DMS 273 (cell line): ENCODE measurements at regions not wholly inside any gene's neighbourhood (a gene's known extent, or its start where the extent isn't known, plus 50 kb on each side); places are given as distances from the start of the nearest gene placed in this dataset.
"Not testable (repeated sequence)": the region's sequence is repeated elsewhere in the genome, so short reads cannot be mapped to it uniquely, and the experiment has no call there.

Source experiments
- DNase-seq: peaks from one replicate; lab custom pipeline; 2025; ENCODE audit not compliant: unreplicated experiment; lab: John Stamatoyannopoulos, UW

DNA sequence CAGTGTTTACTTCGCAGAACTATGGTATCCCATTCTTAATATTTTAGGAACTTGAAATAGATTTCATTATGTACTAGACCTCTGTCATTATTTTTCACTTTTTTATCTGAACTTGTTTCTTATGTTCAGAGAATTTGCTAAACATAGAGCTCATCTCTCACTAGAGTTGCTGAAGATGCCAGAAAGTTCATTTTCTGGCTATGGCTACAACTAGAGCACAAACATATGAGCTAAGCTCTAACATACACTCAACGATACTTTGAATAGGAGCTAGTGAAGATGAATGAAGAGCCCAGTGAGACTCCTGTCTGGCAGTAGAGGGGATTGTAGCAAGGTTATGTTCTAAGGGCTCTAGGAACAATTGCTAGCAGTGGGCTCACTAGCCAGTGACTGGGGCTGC, 582.2 kb downstream of the KIF4B start:
- peak; percentile 40 for DNase-seq

DNA sequence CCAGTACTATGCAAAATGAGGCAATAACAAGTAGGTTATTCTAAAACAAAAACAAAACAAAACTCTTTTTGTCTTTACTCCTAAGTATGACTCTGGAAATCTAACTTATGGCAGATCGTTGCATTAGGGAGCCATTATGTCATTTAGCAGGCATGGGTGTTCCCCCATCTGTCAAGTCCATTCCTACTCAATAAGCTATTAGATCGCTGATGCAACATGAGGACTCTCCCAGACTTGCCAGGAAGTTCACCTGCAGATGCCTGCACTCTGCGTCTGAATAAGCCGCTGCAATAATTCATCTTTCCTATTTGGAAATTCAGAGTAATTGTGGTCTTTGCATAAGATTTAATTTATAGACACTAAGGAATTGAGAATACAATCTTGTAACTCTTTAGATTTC, 585.0 kb downstream of the KIF4B start:
- peak; percentile 80 for DNase-seq

DNA sequence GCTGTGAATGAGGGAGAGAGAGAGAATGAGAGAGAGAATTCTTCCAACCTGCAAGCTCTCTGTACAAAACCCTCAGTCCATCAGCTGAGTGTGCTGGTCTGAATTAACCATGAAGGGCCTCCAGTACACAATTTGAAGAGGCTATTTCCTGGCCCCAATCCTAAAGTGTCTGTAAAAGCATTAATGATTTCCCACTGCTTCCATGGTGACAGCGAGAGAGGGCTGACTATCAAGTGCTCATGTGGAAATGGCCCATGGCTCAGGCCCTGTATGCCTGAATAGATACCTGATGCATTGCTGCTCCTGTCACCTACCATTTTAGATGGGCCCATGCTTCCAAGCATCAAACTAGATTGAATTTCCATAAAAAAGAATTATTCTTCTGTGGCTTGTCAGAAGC, 592.4 kb downstream of the KIF4B start:
- DNase-seq, result peak; percentile 32

DNA sequence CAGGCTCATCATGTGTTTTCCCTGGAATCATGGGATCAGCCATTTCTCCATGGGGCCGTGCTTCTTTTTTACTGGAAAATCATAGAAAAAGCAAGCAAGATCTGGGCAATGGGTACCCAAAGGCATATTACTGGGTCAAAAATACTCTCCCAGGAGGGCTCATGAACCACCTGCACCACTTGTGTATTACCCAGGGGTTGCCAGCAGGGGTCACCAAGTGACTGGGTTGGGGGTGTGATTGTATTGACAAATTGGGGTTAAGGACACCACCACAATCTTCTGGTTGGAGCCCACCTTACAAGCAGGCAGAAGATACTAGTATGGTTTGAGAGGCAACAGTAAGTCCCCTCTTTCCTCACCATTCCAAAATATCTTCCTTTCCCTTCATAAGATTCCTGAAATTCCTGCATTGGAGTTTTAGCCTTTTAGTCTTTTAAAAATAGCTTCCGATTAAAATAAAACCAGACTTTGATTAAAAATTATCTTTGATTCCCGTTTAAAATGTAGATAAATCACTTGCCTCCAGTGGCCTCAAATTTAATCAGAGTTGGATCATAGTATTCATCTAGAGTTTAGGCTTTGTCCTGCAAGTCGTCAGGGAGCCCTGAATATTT, 603.3 kb downstream of the KIF4B start:
- DNase-seq, result peak; percentile 81

DNA sequence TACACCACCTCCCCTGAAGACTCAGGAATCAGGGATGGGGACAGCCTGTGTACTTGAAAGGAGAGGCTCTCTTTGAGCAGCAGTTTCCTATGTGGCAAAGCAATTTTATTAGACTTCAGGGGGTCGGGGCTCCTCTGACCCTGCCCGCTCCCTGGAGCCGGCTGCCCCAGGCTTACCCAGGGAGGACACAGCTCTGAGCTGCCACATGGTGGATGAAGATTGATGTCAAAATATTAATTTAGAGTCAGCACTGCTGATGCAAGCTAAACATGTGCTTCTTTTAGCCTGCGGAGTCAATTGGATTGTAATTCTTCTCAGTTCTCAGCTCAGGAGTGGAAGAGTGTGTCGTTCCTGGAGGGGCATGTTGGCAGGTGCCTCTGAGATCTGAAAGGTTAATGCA, 606.1 kb downstream of the KIF4B start:
- no peak for DNase-seq

DNA sequence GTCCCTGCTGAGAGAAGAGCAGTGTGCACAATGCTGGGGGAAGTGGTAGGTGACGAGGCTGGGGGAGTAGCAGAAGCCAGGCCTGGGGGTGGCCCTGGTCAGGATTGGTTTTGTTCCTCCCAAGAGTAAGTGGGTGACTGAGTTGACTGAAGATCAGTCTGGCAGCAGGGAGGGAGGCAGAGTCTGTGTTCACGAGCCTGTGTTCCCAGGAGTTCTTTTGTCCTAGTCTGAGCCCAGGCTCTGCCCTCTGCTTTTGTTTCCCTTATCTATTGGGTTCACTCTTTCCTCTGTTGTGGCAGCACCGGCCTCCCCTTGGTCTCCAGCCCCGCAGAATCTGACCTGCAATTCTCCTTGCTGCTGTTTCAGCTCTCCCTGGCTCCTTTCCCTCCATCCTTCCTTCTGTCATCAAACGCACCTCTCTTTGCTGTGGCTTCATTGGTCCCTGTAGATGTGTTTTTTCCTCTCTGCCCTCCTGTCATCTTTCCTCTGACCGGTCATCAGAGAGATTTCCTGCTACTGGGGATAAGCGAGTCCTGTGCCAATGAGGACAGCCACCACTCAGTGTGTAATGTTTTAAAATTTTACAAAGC, 607.4 kb downstream of the KIF4B start:
- DNase-seq, result no peak

DNA sequence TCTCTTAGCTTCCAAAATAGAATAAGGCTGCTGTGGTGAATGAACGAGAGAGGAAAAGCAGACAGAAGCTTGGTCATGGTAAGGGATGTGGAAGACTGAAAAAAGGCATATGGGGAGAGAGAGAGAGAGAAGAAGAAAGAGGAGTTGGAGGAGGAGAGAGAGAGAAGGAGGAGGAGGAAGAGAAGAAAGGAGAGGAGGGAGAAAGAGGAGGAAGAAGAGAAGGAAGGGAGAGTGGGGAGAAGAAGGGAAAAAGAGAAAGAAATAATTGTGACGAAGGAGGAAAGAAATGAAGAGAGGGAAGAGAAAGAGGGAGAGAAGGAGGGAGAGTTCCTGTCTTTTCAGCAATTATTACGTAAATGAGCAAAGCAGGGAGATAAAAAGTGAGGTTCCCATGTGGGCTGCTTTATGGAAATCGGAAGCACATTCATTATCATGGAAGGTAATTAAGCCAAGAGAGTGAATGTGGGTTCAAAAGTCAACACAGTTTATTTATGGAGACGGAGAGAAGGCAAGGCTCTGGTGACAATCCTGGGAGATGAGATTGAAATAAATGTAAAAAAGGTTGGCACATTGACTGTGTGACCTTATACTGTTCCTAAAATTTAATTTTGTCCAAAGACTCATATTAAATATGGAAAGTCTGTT, 611.2 kb downstream of the KIF4B start:
- no peak for DNase-seq

DNA sequence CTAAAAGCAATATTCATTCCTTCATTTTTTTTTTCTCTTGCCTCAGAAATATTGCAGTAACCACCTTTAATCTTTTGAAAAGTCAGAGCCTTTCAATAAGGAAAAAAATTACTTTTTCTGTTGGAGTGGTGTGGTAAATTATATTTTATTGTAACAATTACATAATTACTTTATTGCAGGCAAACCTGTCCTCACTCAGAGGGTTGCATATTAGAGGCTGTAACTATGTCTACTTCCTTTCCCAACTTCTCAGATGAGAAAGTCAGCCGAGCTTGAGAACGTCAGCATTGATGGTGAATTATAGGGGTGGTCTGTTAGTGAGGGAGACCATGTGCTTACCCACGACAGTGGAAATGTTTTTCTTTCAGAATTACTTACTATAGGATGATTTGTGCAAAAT, 611.8 kb downstream of the KIF4B start:
- DNase-seq, result no peak

DNA sequence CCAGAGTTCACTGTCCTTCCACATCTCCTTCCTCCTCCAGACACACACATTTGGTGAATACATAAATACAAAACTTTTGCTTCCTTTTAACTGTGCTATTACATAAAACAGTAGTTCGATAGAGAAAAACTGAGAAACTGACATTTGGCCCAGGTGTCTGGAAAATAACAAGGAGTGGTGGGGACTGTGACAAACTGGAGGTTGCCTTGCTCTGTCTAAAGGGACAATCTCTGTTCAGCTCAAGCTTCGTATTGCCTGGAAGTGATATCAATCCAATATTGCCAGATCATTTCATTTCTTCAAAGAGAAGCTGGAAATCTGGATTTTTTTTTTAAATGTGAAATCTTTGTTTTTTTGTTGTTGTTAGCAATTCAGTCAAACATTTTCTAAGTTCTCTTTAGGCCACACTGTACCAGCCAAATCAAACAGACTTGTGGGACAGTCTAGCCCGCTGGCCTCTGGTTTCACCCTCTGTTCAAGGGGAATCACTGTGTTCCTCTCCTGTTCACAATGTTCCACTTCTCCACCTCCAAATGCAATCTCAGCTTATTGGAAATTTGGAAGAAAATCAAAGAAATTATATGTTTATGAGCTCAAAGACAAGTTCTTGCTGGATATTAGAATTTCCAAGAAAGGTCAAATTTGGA, 612.5 kb downstream of the KIF4B start:
- DNase-seq, result no peak

DNA sequence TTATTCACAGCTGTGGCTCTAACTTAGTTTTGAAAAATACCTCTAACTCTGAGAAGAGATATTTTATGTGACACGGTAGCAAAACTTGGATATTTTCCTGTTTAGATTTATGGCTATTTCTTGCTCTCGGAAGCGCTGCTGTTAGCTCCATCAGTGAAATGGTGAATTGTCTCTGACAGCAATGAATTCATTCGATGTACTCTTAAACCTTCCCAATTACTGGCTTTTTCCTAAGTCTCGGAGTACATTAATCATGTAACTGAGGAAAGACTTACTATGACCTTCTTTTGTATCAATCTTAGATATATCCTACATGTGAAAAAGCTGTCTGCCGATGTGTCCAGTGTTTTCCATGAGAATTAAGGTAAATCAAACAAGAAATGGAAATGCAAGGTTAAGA, 613.0 kb downstream of the KIF4B start:
- no peak for DNase-seq

DNA sequence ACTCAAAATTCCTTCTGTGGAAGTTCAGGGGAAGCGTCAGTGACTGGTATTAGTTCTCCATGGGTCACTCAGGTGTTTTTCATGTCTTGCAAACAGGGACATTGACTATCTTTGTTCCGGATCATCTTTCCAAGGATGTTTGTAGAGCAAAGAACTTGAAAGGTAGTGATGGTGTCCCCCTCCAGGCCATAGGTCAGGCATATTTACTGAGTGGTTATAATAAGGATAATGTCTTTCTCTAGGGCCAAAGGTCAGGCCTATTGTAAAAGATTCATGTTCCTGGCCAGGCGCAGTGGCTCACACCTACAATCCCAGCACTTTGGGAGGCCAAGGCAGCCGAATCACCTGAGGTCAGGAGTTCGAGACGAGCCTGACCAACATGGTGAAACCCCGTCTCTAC, 614.8 kb downstream of the KIF4B start:
- DNase-seq, result no peak

DNA sequence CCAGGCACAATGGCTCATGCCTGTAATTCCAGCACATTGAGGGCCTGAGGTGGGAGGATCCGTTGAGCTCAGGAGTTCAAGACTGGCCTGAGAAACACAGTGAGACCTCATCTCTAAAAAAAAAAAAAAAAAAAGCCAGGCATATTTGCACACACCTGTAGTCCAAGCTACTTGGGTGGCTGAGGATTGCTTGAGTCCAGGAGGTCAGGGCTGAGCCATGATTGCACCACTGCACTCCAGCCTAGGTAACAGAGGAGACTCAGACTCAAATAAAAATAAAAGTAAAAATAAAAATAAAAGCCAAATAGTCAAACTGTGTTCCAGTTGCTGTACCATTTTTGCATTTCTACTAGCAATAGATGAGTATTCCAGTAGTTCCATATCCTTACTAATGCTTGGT, 616.0 kb downstream of the KIF4B start:
- DNase-seq, result no peak

DNA sequence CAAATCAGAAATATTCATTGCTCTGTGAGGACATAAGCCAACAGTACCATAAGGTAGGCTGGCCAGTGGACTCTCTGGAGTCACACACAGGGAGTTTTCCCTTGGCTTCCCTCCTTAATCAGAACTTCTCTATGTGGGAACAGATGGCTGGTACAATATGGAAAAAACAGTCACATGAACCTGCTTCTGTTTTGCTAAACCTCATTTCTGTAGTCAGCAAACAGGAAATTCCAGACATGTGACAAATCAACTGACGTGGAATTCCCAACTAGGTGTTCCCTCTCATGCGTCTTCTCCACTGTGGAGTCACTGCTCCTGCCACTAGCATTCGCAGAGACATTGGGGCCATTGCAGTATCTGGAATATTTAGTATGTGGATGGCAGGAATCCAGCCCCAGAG, 617.6 kb downstream of the KIF4B start:
- peak; percentile 86 for DNase-seq

DNA sequence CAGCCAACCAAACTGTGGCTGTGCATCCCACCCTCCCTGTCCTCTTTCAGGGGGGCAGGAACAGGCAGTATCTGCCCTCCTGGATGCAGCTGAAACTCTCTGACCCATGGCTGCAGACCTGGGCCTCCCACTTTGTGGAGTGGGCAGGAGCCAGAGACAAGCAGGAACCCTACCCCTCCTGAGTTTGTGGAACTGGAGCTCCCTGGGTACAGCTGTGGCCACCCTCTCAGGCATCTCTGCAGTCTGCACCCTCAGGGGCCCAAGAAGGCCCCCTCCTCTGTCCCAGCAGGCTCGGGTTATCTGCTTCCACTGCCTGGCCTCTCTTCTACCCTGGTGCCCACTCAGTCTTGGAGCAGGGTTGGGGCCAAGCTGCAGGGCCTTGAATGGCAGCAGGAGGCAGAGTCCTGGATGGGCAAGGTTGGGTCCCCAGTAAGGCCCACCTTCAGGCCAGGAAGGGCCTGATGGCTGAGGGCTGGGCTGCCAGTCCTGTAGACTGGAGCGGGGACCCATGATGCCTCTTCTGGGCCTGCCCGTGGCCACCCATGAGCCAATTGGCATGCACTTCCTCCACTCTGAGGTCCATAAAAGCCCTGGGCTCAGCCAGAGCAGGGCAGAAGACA, 619.9 kb downstream of the KIF4B start:
- no peak for DNase-seq

DNA sequence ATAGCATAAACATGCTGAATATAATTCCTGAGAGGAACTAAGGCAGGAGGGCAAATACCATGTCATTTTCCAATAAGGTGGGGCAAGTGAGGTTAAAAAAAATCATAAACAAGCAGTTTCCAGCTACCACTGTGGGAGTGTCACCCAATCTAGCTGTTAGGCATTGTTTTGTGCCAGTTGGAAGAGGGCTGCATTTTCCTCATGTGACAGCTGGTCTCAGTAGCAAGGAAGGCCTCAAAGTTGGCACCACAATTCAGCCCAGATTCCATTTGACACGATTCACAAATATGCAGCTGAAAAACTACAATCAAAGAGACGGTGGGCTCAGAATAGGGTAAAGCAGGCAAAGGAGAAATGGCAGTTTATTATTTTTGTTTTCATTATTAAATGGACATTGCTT, 636.1 kb downstream of the KIF4B start:
- DNase-seq, result peak; percentile 48

DNA sequence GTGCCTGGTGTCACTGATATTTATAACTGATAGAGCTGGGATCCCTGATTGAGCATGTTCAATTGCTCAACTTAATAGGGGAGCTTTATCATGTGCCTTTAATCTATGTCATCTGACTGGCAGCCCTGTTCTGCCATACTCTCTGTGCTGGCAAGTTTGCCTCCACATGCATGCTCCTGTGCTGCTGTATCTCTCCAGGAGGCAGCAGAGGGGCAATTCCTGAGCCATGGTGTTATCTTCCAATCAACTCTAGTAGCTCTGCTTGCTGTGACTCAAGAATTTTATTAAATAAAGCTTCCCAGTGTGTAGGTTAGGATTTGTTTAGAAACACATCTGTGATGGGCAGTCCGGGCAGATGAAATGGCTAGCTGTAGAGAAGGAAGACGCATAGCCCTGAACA, 642.0 kb downstream of the KIF4B start:
- DNase-seq, result no peak

DNA sequence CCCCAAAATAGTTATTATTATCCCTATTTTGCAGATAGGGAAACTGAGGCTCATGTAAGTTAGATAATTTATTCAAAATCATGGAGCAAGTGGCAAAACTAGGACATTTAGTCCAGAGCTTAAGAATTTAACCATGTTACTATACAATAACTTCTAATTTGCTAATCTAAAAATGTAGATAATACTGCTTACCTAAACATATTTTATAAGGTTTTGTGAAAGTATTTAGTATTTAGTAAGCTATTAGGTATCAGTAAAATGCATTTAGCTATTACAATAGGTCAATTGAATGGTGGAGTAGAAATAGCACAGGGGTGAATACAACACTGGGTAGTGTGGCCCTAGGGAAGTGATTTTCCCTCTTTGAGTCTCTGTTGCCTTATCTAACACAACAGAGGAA, 648.3 kb downstream of the KIF4B start:
- DNase-seq, result no peak

DNA sequence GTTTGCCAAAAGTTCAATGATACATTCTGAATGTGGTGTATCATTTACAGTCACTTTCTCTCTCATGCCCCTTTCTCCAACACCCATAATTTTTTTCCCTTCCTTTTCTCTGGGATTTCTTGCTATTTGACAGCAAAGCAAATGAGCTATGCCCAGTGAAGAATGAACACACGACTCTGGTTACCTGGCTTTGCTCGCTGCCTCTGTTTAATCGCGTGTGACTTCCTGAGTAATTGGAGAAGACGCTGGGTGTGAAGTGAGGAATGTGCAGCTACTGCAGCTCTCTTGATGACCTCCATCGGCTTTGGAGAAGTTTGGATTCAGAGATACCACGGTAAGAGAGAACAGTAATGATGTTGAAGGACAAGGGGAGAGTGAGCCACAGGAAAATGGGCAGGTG, 651.8 kb downstream of the KIF4B start:
- DNase-seq, result no peak

DNA sequence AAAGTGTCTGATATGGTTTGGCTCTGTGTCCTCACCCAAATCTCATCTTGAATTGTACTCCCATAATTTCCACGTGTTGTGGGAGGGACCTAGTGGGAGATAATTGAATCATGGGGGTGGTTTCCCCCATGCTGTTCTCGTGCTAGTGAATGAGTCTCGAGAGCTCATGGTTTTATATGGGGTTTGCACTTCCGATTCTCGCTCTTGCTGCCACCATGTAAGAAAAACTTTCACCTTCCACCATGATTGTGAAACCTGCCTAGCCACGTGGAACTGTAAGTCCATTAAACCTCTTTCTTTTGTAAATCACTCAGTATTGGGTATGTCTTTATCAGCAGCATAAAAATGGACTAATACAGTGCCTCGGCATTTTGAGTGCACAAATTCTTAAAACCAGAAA, 655.0 kb upstream of the SGCD start:
- DNase-seq, result not testable (repeated sequence)

DNA sequence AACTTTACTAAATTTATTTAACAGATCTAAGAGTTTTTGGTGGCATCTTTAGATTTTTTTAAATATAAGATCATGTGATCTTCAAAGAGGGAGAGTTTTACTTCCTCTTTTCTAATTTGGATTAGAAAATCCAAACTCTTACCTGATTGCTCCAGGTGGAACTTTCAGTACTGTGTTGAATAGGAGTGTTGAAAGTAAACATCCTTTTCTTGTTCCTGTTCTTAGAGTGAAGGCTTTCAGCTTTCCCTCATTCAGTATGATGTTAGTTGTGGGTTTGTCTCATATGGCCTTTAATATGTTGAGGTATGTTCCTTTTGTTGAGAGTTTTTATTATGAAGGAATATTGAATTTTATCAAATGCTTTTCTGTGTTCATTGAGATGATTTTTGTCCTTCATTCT, 650.0 kb upstream of the SGCD start:
- DNase-seq, result no peak

DNA sequence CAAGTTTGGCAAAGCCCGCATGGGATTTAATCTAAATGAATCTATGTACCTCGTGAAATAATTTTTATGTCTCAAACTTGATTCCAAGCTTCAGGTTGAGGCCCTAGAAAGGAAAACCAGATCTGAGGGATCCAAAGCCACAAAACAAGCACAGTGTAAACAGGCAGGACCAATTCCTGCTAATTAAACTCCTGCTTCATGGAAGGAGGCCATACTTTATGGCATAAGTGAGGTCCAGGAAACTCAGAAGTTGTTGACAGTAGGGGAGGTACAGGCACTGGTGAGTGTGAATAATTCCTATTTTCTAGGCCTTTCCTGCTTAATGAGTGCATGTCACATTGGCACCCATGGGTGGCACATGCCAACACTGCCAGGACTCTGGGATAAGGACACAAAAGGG, 648.6 kb upstream of the SGCD start:
- no peak for DNase-seq

DNA sequence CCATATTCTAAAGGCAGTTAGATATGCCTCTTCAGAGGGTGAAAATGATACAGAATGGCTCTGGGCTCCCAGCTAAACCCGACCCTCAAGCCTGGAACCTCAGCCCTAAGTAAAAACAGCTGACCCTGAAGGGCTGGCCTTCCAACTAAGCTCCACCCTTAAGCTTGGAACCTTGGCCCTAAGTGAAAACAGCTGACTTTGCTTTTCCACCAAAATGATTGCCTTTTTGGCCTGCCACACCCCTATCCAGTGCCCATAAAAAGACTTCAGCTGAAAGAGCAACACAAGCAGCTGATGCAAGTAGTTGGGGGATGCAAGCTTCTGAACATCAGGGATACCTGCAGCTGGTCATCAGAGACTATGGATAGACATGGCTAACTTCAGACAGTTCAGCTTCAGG, 647.4 kb upstream of the SGCD start:
- no peak for DNase-seq
